Body of pancreas (tissue), 4 donors: ENCODE measurements at regions not wholly inside any gene's neighbourhood (a gene's known extent, or its start where the extent isn't known, plus 50 kb on each side); places are given as distances from the start of the nearest gene placed in this dataset.

Experiments
- POLR2A ChIP-seq, 3 donors: fragments of 450-650 bp; IDR thresholded peaks; one replicate each; pipeline ENCODE4 v1.6.1; 2016; ENCODE audit warnings: antibody characterized with exemption in 3 of 3, mild to moderate bottlenecking in 2 of 3
- TF ChIP-seq, protein P1 (sequence below), 7 experiments: fragments of 450-650 bp in 4 of 7; fragments of 200-600 bp in 3 of 7; sonication (generic) in 3 of 7; IDR thresholded peaks; one replicate each; pipeline ENCODE4 v1.5.1; 2016 to 2019; ENCODE audit warnings: antibody characterized with exemption in 7 of 7

DNA sequence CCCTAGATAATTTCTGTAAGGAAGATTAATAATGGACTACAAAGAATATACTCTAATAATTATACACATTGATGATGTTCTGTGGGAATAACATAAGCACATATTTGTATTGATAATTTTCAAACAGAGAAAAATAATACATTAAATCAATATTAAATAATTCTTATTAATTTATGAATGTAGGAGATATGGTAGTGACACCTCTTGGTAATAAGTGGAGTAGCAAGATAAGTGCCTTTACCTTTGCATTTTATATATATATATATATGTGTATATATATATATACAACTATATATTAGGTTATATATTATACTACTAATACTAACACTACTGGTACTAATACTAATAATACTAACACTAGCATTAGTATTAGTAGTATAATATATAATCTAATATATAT, 905.8 kb downstream of the SLITRK1 start:
- TF ChIP-seq, protein P1, sequence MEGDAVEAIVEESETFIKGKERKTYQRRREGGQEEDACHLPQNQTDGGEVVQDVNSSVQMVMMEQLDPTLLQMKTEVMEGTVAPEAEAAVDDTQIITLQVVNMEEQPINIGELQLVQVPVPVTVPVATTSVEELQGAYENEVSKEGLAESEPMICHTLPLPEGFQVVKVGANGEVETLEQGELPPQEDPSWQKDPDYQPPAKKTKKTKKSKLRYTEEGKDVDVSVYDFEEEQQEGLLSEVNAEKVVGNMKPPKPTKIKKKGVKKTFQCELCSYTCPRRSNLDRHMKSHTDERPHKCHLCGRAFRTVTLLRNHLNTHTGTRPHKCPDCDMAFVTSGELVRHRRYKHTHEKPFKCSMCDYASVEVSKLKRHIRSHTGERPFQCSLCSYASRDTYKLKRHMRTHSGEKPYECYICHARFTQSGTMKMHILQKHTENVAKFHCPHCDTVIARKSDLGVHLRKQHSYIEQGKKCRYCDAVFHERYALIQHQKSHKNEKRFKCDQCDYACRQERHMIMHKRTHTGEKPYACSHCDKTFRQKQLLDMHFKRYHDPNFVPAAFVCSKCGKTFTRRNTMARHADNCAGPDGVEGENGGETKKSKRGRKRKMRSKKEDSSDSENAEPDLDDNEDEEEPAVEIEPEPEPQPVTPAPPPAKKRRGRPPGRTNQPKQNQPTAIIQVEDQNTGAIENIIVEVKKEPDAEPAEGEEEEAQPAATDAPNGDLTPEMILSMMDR (IDR thresholded peaks at IDR 0.05), result no peak
- TF ChIP-seq POLR2A (IDR thresholded peaks at IDR 0.05), result no peak
